HG02588 (cell line): ENCODE measurements at regions not wholly inside any gene's neighbourhood (a gene's known extent, or its start where the extent isn't known, plus 50 kb on each side); places are given as distances from the start of the nearest gene placed in this dataset.

Experiments used
- ATAC-seq: cut with Tn5 transposase; IDR thresholded peaks from one replicate; pipeline ENCODE4 v1.9.1; 2021; ENCODE audit warnings: mild to moderate bottlenecking, moderate library complexity; ENCODE audit not compliant: unreplicated experiment

DNA sequence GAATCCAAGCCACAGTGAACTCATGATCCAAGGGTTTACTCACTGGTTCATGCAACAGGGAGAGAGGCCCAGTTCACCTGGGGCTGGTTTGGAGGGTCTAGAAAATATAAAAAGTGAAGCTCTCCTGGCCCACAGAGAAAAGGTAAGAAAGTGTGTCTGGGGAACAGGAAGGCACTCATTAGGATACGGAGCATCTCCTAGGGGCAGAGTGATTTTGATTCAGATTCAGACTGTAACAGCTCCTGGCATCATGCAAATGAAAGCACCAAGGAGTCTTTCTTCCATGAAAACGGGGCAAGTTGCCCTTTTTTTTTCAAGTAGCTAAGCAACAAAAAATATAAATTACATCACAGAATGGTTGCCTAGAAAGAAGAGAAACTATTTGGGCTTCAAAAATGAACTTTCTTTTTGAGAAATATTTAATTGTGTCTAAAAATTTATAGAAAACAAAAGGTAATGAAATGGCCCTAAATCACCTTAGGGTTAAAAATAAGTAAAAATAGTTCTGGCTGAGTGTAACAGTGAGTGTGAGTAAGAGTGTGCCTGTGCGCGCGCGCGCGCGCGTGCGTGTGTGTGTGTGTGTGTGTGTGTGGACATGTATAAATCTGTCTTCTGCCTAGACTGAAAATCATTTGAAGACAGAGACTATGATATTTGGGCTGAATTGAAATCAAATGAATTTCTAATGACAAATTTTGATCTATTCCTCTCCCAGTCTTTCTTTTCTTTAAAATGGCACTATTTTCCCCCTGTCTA lies 177.8 kb upstream of the ZNF462 start:
- no peak for ATAC-seq

DNA sequence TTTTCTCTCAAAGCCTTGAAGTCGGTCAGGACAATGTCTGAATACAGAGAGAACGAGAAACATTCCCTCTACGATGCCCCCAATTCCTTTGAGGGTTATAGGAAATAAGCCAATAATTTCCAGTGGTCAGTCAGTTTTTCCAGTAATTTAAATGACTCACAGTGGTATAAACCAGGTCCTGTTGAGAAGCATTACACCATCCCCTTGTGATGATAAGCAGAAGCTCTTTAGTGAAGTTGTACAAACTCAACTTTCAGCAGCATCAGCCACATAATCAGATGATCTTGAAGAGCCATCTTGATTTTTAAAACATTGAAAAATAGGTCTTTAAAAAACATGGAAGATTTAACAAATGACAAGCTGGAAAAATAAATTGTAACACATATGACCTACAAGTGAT lies 173.9 kb upstream of the ZNF462 start:
- no peak for ATAC-seq

DNA sequence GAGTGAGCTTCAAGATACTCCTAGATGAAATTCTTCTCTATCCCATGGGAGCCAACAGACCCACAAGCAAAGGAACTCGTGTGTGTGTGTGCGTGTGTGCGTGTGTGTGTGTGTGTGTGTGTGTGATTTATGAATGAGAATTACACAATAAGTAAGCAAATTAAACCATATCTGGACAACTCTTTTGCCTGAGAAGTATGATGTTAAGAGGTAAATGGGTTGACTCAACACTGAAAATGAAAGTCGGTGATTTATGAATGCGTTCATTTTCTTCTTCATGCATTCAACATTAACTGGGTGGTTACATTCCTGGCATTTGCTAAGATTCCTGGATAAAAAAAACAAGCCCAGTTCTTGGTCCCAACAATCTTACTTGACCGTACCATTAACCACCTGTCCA lies 171.3 kb upstream of the ZNF462 start:
- no peak for ATAC-seq

DNA sequence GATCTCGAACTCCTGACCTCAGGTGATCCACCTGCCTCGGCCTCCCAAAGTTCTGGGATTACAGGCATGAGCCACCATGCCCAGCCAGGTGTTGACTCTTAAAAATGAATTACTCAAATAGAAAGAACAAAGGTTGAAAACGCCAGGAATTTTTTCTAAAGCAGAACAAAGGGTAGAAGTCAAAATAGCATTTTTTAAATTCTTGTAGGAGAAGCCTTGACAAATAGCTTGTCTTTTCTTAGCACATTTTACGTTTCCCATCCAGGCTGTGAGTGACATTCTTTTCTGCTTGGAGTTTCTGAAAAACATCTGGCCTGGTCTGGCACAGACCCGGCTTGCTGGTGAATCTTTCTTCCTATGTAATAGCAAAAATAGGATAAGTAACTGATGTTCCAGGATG lies 169.4 kb upstream of the ZNF462 start:
- no peak for ATAC-seq

DNA sequence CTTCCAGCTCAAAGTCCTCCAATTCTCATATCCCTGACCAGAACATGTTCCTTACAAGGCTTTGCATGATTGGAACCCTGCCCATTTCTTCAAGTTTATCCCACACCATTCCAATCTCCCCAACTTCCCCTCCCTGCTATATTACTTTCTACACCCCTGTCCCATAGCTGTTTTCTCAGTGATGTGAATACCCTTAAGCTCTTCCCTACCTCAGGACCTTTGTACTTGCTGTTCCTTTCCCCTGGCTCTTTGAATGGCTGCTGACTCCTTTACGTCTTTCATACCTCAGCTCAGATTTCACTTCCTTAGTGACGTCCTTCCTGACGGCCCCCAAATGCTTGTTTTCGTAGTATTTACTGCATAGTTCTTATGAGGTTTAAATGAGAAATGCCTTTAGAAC lies 166.2 kb upstream of the ZNF462 start:
- no peak for ATAC-seq

DNA sequence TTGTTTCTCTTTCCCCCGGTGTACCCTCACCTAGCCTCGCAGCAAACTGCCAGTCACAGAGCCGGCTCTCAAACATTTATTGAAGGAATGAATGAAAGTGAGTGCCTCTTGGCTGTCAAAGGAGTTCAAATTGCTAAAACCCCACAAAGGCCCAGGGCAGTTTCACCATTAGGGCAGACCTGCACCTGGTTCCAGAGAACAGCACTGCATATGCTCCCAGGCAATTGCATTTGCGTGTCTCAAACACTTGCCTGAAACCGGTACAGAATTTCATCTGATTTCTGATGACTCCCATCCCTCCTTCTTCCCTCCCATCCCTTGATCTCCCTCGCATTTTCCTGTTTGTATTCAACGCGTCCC lies 165.6 kb upstream of the ZNF462 start:
- ATAC-seq = no peak

DNA sequence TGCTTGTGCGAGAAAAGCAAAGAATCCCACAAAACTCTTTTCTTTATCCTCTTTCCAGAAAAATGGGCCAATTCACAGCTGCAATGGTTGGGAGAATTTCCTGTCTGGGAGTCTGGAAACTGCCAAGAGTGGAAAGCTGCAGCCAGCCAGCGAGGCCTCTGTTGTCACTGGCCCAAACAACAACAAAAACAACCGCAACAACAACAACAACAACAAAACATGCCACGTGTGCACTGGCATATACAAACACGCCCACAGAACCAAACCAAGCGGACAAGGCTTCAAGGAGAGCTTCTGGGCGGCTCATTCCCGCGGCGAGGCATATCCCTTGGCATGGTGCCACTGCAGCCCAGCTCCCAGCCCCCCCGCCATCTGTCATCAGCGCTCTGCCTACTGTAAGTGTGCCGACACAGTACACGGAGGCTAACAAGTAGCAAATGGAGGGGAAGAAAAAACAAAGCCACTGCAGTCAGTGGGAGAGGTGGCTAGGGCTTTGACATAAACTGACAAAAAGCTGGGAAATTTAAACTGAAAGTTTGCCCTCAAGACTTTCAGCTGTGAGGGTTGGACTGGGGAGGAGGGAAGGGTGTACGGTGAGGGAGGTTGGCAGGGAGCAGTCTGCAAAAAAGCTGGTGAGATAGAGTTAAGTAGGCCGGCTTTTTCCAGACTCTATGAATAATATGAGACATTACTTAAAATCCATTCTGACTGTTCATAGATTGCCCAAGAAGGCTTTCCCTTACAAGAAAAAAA lies 165.0 kb upstream of the ZNF462 start:
- no peak for ATAC-seq

DNA sequence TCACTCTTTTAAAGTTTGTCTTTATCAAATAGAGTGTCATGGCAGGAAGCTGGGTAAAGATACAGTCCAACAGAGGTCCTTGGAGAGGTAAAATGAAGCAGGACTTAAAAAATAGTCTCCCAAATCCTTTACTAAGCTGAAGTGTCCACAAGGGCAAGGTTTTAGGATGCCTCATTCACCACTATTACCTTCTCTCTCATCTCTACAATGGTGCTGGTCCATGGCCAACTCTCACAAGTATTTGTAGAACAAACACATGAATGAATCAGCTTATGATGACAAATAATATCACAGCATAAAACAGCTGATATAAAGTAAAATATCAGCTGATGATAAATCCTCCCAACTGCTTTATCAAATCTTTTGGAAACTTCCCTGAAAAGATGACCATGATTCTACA lies 162.3 kb upstream of the ZNF462 start:
- ATAC-seq = no peak

DNA sequence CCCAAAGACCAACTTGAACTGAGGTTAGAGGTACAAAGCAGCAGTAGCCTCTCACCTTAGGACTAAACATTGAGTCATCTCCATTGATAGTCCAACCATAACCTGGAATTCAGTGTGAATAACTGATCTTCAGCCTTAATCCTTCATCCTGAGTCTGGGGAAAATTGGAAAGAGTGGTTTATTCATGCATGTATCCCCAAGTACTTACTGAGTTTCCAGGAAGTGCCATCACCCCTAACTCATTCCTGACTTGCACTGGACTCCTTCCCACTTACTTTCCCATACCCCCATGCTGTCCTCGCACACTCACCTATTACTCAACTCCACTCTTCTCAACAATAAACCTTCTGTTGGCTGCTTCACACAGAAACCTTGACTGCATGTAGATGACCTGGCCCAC lies 161.4 kb upstream of the ZNF462 start:
- no peak for ATAC-seq

DNA sequence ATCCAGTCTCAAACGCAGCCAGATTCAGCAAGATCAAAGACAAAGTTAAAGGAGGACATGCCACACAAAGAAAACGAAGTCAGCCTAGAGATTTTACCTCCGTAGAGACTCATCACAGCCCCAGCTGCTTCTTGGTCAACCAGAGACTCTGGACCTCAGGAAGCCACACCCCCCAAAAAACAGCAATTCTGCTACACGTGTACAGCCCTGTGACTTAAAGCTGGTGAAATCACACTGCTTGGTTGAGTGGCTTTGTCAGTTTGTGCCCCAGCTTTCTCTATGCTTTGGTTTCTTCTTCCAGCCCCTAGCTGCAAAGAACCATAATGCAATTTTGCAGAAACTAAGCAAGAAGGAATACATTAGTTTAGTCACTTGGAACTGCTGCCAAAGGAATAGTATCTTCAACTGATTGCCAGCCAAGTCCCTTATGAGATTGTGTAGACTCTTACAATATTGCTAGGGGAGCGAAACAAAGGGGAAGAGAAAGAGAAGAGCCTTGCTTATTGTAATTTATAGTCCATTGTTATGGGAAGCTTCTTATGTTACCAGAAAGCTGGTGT lies 158.8 kb upstream of the ZNF462 start:
- ATAC-seq = no peak

DNA sequence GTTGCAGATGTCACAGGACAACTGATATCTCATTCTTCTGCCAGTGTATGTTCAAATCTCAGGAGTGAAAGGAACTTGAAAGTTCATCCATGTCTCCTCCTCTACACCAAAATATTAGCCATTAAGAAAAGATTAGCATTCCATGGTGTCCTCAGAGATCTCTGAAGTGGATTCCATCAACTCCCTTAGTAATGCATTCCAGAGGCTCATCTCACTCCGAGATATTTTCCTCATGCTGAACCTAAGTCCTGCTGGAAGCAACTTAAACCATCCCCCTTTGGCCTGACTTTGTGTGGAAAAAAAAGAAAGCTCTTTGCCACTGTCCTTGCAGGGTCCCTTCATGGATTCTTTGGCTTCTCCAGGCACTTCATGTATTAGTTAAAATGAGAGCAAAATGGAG lies 155.7 kb upstream of the ZNF462 start:
- ATAC-seq = no peak

DNA sequence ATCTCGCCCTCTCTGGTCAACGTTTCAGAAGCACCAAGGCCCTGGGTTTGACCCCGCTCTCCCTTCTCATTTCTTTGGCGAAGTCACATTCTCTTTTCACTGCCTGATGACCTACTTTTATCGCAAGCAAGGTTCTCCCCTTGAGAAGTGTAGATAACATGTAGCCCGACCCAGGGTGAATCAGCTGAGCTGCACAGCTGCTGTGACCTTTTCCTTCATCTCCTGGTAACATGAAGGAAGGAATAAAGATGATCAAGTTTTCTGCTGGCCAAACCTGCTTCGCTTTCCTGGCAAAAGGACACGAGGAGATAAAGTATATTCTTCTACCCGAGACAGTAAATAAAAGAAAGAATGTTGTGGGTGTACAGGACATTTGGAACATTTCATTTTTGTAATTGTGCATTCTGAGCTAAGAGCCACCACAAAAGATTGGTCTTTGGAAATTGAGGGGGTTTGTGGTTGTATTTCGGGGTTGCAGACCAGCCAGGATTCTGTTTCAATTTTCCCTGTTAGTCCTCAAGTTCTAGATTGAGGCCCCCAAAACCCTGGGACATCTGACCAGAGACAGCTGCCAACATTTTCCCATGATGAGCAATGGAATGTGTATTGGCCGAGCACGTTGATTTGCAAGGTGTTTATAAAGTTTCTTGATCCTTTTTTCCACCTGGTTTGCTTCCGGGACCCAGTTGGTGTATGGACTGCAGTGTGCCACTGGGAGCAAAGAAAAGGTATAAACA lies 155.1 kb upstream of the ZNF462 start:
- ATAC-seq = no peak

DNA sequence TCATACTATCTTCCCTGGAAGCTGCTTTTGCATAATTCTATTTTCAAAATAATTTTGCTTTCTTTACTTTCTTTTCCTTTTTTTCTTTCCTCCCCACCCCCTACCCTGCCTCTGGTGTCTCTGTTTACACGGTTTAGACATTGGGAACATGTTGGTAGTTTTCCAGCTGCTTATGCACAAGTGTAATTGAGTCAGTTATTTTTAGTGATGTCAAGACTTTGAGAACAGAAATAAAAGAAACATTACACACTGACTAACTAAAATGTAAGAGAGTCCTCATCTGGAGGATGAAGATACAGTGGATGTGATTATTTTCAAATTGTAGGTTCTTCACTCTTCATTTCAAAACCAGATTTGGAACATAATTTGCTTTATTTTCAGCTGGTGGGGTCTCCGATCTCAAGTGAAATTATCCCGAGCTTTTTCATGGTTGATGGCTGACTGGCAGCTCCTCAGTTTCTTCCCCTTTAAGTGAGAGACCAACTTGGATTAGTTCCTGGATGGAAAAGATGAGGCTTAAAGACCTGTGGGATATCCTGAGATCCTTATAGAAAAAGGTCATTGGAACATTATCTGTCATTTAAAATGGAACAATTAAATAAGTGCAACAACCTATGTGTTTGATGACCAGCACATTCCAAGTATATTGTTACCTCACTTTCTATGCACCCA lies 154.4 kb upstream of the ZNF462 start:
- no peak for ATAC-seq

DNA sequence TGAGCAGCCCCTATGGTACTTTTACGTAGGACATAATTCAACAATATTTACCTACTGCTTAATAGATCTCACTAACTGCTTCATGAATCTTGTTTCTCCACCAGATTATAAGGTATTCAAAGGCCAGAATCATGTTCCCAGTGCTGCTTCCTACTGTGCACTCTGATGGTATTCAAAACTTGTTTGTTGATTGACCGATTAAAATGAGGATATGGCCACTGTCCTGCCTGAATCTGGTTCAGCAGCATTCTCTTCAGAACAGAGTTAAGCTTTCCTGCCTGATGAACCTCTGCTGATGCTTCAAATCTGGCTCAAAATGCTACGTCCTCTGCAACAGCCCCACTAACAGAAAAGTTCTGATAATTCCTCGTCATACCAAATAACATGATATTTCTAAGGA lies 150.7 kb upstream of the ZNF462 start:
- no peak for ATAC-seq

DNA sequence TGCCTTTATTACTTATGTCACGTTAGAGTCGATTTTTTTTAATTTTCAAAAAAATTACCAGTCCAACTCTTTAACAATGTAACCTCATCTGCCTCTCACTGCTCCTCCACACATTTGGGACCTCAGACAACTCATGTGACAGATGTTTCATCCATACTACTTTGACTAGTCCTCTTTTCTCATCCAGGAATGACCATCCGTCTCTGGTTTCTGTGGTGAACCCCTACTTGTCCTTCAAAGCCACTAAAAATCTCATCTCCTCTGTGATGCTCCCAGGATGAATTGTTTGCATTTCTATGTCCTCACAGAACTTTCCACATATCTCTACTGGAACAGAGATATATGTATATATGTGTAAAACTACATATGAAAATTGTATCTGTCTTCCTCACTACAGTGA lies 149.8 kb upstream of the ZNF462 start:
- no peak for ATAC-seq

DNA sequence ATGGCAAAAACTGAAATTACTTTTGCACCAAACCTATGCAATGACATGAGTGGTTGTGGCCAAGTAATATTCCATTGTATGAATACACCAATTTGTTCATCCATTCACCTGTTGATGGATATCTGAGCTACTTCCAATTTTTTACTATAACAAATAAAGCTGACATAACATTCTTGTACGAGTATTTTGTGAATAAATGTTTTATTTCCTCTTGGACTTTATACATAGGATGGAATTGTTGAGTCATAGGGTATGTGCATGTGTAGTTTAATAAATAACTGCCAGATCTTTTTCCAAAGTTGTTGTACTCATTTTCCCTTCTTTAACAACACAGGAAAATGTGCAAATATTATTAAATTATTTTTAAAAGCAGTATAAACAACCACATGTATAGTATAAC lies 146.1 kb upstream of the ZNF462 start:
- no peak for ATAC-seq

DNA sequence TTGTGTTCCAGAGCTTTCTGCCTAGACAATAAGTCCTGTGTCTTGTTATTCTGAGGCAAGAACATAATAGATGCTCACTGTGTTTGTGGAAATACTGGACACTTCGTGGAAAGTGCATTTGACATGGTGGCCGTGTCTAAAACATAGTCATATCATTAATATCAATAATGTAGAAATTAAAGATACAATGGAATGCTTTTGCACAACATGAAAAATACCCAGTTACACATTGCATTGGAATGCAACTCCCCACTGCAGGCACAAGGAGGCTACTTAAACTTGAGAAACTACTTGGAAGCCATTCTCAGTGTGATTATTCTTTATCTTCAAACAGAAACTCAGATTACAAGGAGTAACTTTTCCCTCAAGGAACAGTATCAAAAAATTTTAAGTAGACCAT lies 145.3 kb upstream of the ZNF462 start:
- no peak for ATAC-seq

DNA sequence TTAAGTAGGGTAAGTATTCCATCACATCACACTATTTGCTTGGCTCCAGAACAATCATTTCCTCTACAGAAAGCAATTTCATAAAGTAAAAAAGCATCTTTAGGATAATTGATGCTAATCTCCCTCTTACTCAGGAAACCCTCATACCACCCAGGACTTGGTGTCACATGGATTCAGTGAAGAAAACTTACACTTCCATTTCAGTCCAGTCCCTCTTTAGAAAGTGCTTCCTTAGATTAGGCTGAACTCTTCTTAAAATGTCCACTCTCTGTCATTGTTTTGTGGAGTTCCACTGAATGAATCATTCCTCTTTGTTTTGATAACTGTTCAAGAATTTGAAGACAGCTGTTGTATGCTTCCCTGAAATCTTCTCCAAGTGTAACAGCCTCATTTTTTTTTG lies 144.0 kb upstream of the ZNF462 start:
- no peak for ATAC-seq

DNA sequence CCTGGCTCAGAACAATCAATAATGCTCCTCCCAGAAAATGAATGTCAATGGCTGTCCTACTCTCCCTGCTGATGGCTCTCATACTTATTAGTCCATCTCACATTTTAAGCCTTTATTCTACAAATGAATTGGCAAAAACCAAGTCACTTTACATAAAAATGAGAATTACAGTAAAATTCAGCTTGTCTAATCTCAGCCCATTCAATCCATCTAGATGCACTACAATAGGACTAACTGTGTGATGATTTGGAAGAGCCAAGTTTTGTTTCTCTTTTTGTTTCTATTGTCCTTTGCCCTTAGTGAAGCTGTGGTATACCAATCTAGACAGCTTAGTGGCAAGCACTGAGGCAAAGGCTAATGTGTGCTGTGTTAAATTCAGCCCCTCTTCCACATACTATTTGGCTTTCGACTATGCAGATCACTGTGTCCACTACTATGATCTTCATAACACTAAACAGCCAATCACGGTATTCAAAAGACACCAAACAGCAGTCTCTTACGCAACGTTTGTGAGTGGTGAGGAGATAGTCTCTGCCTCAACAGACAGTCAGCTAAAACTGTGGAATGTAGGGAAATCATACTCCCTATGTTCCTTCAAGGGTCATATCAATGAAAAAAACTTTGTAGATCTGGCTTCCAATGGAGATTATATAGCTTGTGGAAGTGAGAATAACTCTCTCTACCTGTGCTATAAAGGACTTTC lies 140.8 kb upstream of the ZNF462 start:
- ATAC-seq = no peak

DNA sequence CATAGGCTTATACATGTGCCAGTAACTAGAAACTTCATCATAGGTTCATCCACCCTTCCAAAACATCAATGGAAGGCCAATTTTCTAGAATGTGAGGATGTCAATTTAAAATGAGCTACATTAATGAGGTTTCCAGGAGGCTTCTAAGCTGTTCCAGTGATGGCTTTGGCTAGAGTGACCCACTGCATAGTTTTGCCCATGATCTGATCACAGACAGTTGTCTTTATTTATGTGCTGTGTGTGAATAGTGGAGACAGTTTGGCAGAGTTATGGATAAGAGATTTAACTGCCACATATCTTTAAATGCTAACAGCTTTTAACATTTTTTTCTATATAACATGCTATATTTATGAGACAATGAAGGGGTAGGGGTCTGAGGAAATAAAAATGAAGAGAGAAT lies 139.0 kb upstream of the ZNF462 start:
- no peak for ATAC-seq

DNA sequence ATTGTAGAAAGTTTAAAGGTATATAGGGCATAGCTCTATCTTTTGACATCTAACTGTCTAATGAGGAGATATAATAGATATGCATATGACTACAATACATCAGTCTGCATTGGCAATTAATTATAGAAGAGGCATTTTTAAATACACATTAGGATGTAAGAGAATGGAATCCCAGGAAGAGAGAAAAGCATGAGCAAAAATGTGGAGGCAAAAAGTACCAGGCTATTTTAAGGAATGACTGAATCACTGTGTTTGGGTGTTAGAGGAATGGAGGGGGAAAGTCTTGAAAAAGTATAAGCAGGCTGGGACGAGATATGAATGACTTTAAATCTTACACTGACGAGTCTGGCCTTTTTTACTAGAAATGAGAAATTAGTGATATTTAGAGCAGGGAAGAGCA lies 138.4 kb upstream of the ZNF462 start:
- no peak for ATAC-seq
